ENCODE measurements at regions not wholly inside any gene's neighbourhood (a gene's known extent, or its start where the extent isn't known, plus 50 kb on each side); places are given as distances from the start of the nearest gene placed in this dataset.
"Not testable (repeated sequence)": the region's sequence is repeated elsewhere in the genome, so short reads cannot be mapped to it uniquely, and the experiment has no call there.

GRCh38 chr2:21194147-21194546 lies 70.4 kb downstream of the TDRD15 start:
- FAIRE-seq (no peak), DNase-seq (ENCODE audit: low spot score in 2 of 2) (no peak)

GRCh38 chr2:21194858-21195271 lies 71.1 kb downstream of the TDRD15 start:
- FAIRE-seq (no peak), DNase-seq (ENCODE audit: low spot score in 2 of 2) (no peak)

- no peak for FAIRE-seq
- DNase-seq (ENCODE audit: low spot score in 2 of 2): no peak
Observed at GRCh38 chr2:21195326-21195725, 71.6 kb downstream of the TDRD15 start.

- no peak for DNase-seq (ENCODE audit: low spot score in 2 of 2)
- FAIRE-seq: no peak
Observed at GRCh38 chr2:21198637-21199036, 74.9 kb downstream of the TDRD15 start.

GRCh38 chr2:21203976-21204375 lies 80.2 kb downstream of the TDRD15 start:
- FAIRE-seq (no peak), DNase-seq (ENCODE audit: low spot score in 2 of 2) (no peak)

GRCh38 chr2:21214085-21214484 lies 90.3 kb downstream of the TDRD15 start:
- FAIRE-seq; DNase-seq (ENCODE audit: low spot score in 2 of 2): not testable (repeated sequence)

GRCh38 chr2:21217442-21217841 lies 93.7 kb downstream of the TDRD15 start:
- FAIRE-seq: no peak
- DNase-seq (ENCODE audit: low spot score in 2 of 2): no peak

- FAIRE-seq (no peak), DNase-seq (ENCODE audit: low spot score in 2 of 2) (no peak)
Observed at GRCh38 chr2:21220930-21221329, 97.2 kb downstream of the TDRD15 start.

- no peak for DNase-seq (ENCODE audit: low spot score in 2 of 2)
Observed at GRCh38 chr2:21223618-21224017, 99.8 kb downstream of the TDRD15 start.

GRCh38 chr2:21228041-21228895 lies 104.5 kb downstream of the TDRD15 start:
- DNase-seq (ENCODE audit: low spot score in 2 of 2) (no peak), FAIRE-seq (no peak)

More at GRCh38 chr2:21223618-21224017, 99.8 kb downstream of the TDRD15 start:
- FAIRE-seq: no peak

GRCh38 chr2:21229302-21229701 lies 105.5 kb downstream of the TDRD15 start:
- no peak for DNase-seq (ENCODE audit: low spot score in 2 of 2)
- no peak for FAIRE-seq

GRCh38 chr2:21230140-21230539 lies 106.4 kb downstream of the TDRD15 start:
- DNase-seq (ENCODE audit: low spot score in 2 of 2) (no peak), FAIRE-seq (no peak)

GRCh38 chr2:21231985-21232384 lies 108.2 kb downstream of the TDRD15 start:
- FAIRE-seq: no peak
- DNase-seq (ENCODE audit: low spot score in 2 of 2): no peak

- FAIRE-seq (no peak), DNase-seq (ENCODE audit: low spot score in 2 of 2) (no peak)
Observed at GRCh38 chr2:21233194-21233593, 109.4 kb downstream of the TDRD15 start.

- DNase-seq (ENCODE audit: low spot score in 2 of 2): no peak
- FAIRE-seq: no peak
Observed at GRCh38 chr2:21234001-21234400, 110.2 kb downstream of the TDRD15 start.

- DNase-seq (ENCODE audit: low spot score in 2 of 2): no peak
- no peak for FAIRE-seq
Observed at GRCh38 chr2:21234464-21235120, 110.8 kb downstream of the TDRD15 start.

- not testable (repeated sequence) for DNase-seq (ENCODE audit: low spot score in 2 of 2); FAIRE-seq
Observed at GRCh38 chr2:21239749-21240148, 116.0 kb downstream of the TDRD15 start.

GRCh38 chr2:21244161-21244560 lies 120.4 kb downstream of the TDRD15 start:
- FAIRE-seq (no peak), DNase-seq (ENCODE audit: low spot score in 2 of 2) (no peak)

- no peak for DNase-seq (ENCODE audit: low spot score in 2 of 2)
- FAIRE-seq: no peak
Observed at GRCh38 chr2:21245565-21245964, 121.8 kb downstream of the TDRD15 start.

- FAIRE-seq (no peak), DNase-seq (ENCODE audit: low spot score in 2 of 2) (no peak)
Observed at GRCh38 chr2:21249367-21249766, 125.6 kb downstream of the TDRD15 start.

GRCh38 chr2:21250673-21251072 lies 126.9 kb downstream of the TDRD15 start:
- no peak for DNase-seq (ENCODE audit: low spot score in 2 of 2)
- no peak for FAIRE-seq

Data from frontal cortex (tissue), 3 donors.